ENCODE measurements at regions not wholly inside any gene's neighbourhood (a gene's known extent, or its start where the extent isn't known, plus 50 kb on each side); places are given as distances from the start of the nearest gene placed in this dataset.

- Histone ChIP-seq H3K4me3 (no peak overlapping the region), H3K4me1 (no peaks in the 10 kb centered on the region), H3K27me3 (replicated peaks in 1 of 7) (no peaks in the 10 kb centered on the region), H3K9me3 (peaks cover 0 to 15% (median 0%) of the 10 kb centered on the region in 8 donors), H3K36me3 (no peaks in the 10 kb centered on the region), H3K27ac (peak overlapping the region in 1 of 8 donors; percentile 69)
- intact Hi-C loops (cut with DNase I; ENCODE audit: low total_unique reads): no loop called here
- no peak for DNase-seq
- WGBS, 5 donors: 21 to 46% (median 34%) methylated on average over 2 of the region's 2 CpGs
- TF ChIP-seq CTCF (IDR thresholded peaks at IDR 0.05 in 8 of 11, conservative IDR thresholded peaks at IDR 0.05 in 3 of 11) (no peak), POLR2AphosphoS5 (IDR thresholded peaks at IDR 0.05) (no peak), POLR2A (IDR thresholded peaks at IDR 0.05) (no peak)
Observed at GRCh38 chr14:42028607-42029006, 421.9 kb downstream of the LRFN5 start.

- no peak overlapping the region for H3K27ac ChIP-seq
- no peak overlapping the region for H3K4me3 ChIP-seq
- H3K27me3 ChIP-seq (replicated peaks in 1 of 7): no peaks in the 10 kb centered on the region
- no peaks in the 10 kb centered on the region for H3K36me3 ChIP-seq
- no peaks in the 10 kb centered on the region for H3K4me1 ChIP-seq
- DNase-seq: no peak
- intact Hi-C loops (cut with DNase I; ENCODE audit: low total_unique reads): no loop called here
- no peak for TF ChIP-seq POLR2AphosphoS5 (IDR thresholded peaks at IDR 0.05)
- no peak for TF ChIP-seq POLR2A (IDR thresholded peaks at IDR 0.05)
- WGBS, 5 donors: 74 to 84% (median 82%) methylated on average over 3 of the region's 3 CpGs
- H3K9me3 ChIP-seq: peaks cover 0 to 20% (median 0%) of the 10 kb centered on the region in 8 donors
Observed at GRCh38 chr14:42027271-42027670, 420.6 kb downstream of the LRFN5 start.

- intact Hi-C loops (cut with DNase I; ENCODE audit: low total_unique reads): no loop called here
- H3K27ac ChIP-seq: no peak overlapping the region
- no peaks in the 10 kb centered on the region for H3K27me3 ChIP-seq (replicated peaks in 1 of 7)
- no peaks in the 10 kb centered on the region for H3K4me1 ChIP-seq
- DNase-seq: no peak
- no peak for TF ChIP-seq POLR2A (IDR thresholded peaks at IDR 0.05)
- TF ChIP-seq CTCF (IDR thresholded peaks at IDR 0.05 in 8 of 11, conservative IDR thresholded peaks at IDR 0.05 in 3 of 11): no peak
- TF ChIP-seq POLR2AphosphoS5 (IDR thresholded peaks at IDR 0.05): no peak
- H3K4me3 ChIP-seq: no peak overlapping the region
- 41 to 77% (median 71%) methylated on average over 2 of the region's 2 CpGs for WGBS, 5 donors
- H3K9me3 ChIP-seq: peaks cover 0 to 20% (median 2%) of the 10 kb centered on the region in 8 donors
- H3K36me3 ChIP-seq: no peaks in the 10 kb centered on the region
Observed at GRCh38 chr14:42023452-42023851, 416.8 kb downstream of the LRFN5 start.

GRCh38 chr14:42014301-42014700 lies 407.6 kb downstream of the LRFN5 start:
- TF ChIP-seq POLR2AphosphoS5 (IDR thresholded peaks at IDR 0.05) (no peak), CTCF (IDR thresholded peaks at IDR 0.05 in 8 of 11, conservative IDR thresholded peaks at IDR 0.05 in 3 of 11) (no peak), POLR2A (IDR thresholded peaks at IDR 0.05) (no peak)
- H3K4me1 ChIP-seq: no peaks in the 10 kb centered on the region
- H3K27me3 ChIP-seq (replicated peaks in 1 of 7): no peaks in the 10 kb centered on the region
- no peak for DNase-seq
- no peak overlapping the region for H3K27ac ChIP-seq
- H3K36me3 ChIP-seq: no peaks in the 10 kb centered on the region
- 58 to 75% (median 64%) methylated on average over 3 of the region's 3 CpGs for WGBS, 5 donors
- intact Hi-C loops (cut with DNase I; ENCODE audit: low total_unique reads): no loop called here
- peaks cover 0 to 7% (median 0%) of the 10 kb centered on the region in 8 donors for H3K9me3 ChIP-seq
- no peak overlapping the region for H3K4me3 ChIP-seq

- no peak for DNase-seq
- no peaks in the 10 kb centered on the region for H3K36me3 ChIP-seq
- no peaks in the 10 kb centered on the region for H3K4me1 ChIP-seq
- peaks cover 0 to 7% (median 0%) of the 10 kb centered on the region in 8 donors for H3K9me3 ChIP-seq
- intact Hi-C loops (cut with DNase I; ENCODE audit: low total_unique reads): no loop called here
- TF ChIP-seq POLR2AphosphoS5 (IDR thresholded peaks at IDR 0.05) (no peak), POLR2A (IDR thresholded peaks at IDR 0.05) (no peak), CTCF (IDR thresholded peaks at IDR 0.05 in 8 of 11, conservative IDR thresholded peaks at IDR 0.05 in 3 of 11) (no peak)
- H3K27me3 ChIP-seq (replicated peaks in 1 of 7): no peaks in the 10 kb centered on the region
- no peak overlapping the region for H3K4me3 ChIP-seq
- WGBS, 5 donors: 70 to 76% (median 73%) methylated on average over 2 of the region's 2 CpGs
- no peak overlapping the region for H3K27ac ChIP-seq
Observed at GRCh38 chr14:42013559-42013958, 406.9 kb downstream of the LRFN5 start.

Data from spleen (tissue), 11 donors.